ENCODE measurements at regions not wholly inside any gene's neighbourhood (a gene's known extent, or its start where the extent isn't known, plus 50 kb on each side); places are given as distances from the start of the nearest gene placed in this dataset.

DNA sequence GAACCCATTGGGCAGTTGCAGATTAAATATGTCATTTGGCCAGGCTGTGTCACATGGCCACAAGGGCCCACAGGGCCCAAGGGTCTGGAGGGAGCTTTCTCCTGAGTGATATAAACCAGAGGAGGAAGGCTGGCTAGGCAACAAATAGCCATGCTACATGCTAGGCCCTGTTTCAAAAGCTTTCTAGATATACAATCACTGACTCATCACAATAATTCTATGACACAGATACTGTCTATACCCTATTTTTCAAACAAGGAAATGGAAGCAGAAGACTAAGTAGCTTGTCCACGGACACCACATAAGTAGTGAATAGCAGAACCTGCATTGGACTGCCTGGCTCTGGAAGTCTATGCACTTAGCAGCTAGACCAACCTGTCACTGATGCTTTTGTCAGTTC, 625.4 kb downstream of the NTRK3 start:
- no peak for DNase-seq

DNA sequence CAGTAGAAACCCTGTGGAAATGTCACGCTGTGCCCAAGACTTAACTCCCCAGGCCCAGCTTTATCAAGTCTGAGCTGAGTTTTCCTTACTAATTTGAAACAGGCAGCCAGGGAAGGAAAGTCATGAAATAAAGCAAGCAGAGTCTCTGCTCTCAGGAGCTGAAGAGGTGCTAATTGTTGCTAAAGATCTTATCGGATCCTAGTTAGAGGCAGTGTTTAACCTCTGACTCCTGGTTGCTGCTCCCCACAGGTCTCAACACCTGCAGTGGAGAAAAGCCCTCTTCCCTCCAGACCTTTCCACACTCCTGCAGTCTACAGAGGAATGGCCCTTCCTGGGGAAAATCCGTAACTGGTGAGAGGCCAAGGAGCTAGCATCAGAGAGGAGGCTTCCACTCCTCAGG, 628.2 kb downstream of the NTRK3 start:
- no peak for DNase-seq

DNA sequence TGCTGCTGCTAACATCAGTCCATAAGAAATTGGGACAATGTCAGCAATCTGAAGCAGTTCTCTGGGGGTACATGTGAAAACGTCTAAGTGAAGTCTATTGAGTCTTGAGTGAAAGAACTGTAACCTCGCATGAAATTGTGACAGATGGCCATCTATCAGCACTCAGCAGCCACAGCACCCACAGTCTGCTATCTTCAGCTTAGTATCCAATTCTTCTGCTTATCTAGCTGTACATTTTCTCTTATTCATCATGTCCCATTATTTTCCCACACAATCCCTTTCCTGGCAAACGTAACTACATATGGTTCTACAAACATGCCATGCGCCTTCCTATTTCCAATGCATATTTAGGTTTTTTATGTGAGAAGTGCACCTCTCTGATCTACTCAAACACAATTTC, 629.7 kb downstream of the NTRK3 start:
- DNase-seq, result no peak

DNA sequence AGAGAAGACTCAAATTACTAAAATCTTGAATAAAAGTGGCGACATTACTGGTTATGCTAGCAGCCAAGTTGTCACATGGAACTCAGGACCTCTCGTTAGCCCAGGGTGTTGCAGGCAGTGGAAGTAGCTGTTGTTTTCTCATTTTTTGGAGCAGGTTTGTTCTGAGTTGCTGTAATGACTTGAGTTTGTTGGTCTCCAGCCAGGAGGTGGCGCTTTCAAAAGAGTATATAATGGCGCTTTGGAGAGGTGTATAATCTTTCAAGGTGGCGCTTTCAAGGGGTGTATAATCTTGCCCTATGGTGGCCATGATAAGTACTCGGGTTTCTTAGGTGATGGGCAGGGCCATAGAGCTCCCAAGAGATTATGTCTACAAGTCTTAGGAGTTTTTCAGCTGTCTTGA, 632.7 kb downstream of the NTRK3 start:
- DNase-seq, result no peak

DNA sequence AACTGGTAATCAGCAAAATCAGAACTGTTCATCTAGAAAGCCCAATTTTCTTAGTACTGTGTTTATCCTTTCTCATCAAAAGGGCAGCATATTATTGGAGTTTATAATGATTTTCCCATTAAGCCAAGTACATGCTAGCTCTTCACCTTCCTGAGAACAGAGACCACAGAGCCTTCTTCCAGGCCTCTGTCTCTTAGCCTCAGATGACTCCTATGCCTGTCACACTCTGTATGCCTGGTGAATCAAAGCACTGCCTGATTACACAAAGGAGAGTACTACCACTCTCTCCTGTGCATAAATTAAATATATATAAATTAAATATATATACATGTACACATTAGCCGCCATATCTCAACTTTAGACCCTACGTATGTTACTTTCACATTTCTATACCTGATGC, 636.1 kb downstream of the NTRK3 start:
- no peak for DNase-seq

DNA sequence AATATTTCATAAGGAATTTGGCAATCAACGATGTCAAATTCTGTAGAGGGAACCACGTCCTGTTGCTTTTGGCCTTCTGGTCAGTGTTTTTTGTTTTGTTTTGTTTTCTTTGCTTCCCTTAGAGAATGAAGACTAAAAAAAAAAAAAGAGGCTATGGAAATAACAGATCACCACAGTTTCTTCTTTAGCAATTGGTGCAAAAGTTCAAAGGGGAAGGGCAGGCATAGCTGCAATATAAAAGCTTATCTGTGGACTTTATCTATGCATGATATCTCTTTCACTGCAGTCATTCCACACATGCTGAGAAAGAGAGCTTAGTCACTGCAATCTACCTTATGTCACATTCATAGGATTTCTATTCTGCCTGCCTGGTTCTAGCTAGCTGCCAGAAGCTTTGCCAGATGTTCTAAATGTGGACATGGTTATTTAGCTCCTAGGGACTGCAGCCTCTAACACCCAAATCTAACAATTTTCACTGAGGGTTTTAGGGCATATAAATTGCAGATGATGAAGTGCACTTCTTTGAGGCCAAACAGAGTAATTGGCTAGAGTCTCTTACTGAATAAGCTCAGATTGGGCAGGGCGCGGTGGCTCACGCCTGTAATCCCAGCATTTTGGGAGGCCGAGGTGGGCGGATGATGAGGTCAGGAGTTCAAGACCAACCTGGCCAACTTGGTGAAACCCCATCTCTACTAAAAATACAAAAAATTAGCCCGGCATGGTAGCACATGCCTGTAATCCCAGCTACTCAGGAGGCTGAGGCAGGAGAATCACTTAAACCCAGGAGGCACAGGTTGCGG, 637.2 kb downstream of the NTRK3 start:
- peak; percentile 10 to 20 for DNase-seq

DNA sequence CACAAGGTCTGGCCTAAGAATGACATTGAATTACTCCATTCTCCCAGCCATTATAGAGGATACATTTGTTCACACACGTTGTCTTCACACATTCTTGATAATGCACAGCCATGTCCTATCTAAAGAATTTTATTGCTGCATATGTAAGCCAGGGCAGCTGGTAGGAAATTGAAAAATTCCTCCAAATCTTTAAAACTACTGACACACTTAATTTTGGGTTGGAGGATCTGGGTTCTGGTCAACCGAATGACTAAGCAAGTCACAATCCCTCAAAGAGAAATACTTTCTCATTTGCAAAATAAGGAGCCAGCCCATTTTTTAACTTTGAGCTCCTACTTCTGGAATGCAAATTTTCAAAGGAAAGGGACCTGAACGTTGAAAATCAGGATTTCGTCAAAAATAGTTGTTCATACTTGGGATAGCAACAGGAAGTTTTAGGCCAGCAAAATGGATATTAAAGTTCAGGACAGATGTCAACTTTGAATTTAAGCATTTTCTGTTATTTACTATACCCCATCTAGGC, 638.3 kb downstream of the NTRK3 start:
- no peak for DNase-seq

DNA sequence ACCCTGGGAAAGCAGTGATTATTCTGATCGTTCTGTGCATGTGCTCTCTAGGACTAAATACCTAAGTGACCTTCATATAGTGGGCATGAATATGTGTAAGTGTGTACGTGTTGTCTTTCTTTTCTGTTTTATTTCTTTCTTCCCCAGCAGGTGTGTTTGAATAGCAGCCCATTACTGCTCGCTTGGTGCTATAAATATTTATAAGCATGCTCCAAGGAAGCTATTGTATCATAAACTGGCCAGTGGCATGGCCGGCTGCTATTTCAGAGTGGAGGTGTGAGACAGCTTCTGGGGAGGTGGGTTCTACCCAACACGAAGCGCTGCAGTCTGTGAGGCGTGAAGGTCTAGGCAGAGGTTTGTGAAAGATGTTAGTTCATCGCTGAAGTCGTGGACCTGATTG, 641.8 kb downstream of the NTRK3 start:
- no peak for DNase-seq

DNA sequence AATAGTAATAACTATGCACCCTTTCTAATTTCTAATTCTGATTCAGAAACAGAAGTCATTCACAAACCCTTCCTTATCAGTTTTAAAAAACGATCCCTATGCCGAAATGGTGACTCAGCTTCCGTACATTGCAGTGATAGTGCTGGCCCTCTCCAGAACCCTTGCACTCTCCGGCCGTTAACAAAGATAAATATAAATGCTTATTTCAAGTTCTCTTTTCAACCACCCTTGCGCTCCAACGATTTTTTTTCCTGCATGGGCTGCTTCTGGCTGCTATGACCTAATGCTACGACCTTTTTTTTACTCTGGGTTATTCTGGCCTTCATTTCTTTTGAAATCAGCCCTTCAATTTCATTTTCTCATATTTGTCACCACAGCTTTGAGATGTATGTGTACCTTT, 646.2 kb downstream of the NTRK3 start:
- no peak for DNase-seq

DNA sequence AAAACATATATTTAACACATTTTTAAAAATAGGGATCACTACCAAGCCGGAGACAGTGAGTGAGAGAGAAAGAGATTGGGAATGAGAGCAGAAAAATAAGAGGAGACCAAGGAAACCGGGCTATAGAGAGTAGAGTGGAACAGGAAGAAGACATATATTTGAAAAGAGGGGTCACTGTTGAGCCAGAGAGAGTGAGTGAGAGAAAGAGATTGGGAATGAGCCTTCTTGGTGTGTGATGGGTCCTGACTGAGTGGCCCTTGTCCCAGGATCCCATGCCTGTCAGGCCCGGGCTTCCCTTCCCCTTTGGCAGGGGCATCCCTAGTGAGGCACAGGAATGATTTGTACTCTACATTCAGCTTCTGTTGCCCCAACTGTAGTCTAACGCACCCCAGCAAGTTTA, 646.6 kb downstream of the NTRK3 start:
- no peak for DNase-seq

DNA sequence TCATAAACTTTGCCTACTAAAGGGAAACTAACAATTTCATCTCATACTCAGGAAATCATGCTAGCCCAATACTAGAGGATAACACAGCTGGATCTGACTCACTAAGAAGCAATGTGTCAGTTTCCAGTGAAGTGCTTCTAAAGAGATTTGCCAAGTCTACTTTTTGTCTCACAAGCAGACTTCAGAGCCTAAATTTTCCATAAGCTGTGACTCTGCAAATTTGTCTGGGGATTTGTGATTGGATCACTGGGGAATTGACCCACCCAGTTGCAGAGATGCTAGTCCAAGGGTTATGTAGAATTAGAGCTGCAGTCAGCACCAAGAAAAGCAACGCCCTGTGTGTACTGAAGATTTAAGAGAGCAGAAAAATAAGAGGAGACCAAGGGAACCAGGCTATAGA, 647.1 kb downstream of the NTRK3 start:
- DNase-seq, result peak; percentile 33 to 37

DNA sequence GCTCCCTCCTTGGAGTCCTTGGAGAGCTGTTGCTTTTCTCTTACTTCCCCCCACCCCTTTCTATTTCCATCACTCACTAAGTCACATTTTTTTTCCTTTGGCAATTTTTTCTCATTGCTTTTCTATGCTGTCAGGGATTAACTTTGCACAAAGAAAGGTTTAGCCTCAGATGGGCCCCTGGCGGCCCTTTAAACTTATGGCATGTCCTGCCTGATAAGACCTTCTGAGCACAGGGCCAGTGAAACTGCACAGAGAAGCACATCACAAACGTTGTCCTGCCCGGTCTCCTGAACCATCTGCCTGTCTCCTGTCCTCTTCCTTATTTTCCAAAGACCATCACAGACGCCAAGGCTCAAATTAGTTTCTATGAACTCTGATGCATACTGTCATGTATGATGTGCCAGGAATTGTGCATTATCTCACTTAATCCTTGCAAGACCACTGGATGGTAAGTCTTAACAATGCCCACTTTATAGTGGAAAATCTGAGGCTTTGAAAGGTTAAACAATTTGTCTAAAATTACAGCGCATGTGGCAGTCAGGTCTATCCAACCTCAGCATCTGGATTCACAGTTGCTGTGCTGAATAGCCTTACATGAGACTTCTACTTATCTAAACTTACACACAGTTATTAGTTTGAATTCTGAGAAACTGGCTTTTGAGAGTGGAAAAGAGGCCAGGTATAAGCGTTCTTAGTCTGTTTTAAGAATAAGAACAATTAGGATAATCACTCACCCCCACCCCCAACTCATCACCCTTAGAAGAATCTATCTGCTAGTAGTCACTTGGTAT, 648.1 kb downstream of the NTRK3 start:
- DNase-seq, result no peak

DNA sequence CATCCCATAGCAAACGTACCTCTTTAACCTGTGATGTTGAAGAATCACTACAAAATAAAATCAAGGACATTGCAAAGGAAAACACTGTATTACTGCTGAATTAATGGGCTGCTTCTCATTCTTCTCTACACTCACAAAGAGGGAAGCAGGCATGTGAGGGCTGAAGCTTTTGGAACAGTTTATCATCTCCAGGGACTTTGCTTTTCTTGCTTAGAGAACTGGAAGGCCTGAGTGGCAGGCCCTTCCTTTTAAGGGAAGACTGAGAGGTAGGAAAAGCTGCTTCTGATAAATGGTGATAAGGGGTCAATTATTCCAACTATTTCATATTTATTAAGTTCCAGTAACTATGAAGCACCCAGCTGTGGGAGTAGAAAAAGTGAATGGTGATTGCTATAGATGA, 649.6 kb downstream of the NTRK3 start:
- no peak for DNase-seq

DNA sequence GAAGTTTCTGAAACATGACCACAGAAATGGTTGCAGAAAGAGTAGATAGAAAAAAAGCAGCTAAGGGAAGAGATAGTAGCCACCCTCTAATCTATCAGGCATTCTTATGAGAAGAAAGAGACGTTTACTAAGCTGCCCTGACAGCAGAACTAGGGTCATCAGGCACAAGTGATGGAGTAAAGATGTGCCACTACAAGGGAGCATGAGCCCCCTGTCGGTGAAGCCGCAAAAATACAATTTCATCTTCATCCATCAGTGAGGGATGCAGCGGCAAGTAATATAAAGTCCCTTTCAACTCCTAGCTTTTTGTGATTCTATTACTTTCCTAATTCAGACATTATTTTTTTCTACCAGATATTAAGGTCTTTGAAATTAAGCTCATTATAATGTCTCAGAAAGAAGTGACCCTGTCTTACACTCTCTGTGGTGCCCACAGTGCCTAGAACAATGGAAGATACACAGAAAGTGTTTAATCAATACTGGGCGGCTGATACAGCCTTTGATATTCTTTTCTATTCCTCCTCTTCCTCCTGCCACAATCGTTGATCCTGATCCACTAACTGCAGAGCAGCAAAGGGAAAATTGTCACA, 651.6 kb downstream of the NTRK3 start:
- DNase-seq, result no peak

DNA sequence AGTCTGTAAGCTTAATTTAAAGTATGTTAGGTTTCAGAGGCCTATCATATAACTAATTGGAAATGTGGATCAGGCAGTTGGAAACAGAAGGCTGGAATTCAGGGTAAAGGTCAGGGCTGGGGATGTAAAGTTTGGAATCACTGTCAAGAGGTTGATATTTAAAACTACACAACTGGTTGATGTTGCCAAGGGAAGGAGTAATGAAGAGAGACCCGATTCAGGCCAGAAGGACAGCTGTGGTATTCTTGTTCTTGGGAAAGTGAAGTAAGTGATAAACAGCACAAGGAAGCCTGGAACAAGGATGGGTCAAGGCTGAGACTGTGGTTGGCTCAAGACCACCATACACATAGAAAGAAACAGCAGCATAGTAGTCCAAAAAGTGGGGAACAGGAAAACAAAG, 654.2 kb downstream of the NTRK3 start:
- peak; percentile 26 to 28 for DNase-seq

DNA sequence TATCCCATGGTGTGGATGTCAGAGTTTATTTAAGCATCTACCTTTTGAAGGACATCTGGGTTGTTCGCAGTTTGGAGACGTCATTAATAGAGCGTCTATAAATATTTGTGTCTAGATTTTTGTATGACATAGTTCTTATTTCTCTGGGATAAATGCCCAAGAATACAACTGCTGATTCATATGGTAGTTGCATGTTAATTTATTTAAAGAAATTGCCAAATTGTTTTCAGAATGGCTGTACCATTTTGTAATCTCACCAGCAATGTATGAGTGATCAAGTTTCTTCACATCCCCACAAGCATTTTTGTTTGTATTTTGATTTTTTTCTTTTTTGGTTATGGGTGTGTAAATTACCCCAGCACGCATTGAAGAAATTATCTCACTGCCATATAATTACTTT, 656.9 kb downstream of the NTRK3 start:
- DNase-seq, result no peak

DNA sequence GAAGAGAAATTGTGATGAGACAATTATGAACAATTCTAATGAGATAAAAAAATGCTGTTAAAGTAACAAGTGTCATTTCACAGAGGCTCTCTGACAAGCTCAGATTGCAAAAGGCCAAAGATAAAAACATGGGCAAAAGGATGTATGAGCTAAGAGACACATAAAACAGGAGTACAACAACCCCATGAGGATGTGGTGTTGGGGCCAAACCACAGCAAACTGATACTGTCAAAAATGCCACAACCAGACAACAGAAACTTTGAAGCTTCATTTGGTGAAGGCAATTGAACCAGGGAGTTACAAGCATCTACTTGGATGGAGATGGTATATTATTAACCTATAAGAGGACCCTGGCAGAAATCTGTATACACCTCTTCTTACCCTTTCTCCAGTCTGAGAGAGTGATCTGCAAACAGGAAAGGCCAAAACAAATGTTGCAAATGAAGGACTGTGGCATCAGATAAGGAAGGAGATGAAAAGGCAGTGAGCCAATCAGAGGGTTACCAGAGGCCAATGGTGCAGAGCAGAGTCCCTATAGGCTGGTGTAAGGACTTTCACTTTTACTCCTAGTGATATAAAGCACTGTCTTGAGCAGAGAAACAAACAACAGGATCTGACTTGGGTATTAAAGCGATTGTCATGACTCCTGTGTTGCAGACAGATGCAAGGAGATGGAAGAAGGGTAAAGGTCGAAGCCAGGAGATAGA, 659.0 kb downstream of the NTRK3 start:
- DNase-seq, result no peak

DNA sequence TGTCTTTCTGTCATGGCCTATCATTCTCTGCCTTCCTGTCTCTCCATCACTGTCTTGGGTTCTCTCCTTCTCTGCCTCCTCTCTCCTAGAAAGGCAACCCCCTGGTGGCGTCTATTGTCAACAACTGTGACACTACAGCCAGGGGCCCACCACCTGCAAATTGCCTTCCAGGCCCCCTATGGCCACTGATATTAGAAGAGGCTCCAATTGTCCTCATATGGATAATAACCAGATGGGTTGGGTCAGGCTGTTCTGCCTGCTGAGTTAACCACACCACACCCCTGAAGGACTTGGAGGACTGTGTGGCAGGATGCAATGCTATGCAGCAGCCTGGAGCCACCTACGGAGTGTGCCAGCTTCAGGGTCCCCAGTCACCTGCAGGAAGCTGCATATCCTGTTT, 665.0 kb downstream of the NTRK3 start:
- no peak for DNase-seq

DNA sequence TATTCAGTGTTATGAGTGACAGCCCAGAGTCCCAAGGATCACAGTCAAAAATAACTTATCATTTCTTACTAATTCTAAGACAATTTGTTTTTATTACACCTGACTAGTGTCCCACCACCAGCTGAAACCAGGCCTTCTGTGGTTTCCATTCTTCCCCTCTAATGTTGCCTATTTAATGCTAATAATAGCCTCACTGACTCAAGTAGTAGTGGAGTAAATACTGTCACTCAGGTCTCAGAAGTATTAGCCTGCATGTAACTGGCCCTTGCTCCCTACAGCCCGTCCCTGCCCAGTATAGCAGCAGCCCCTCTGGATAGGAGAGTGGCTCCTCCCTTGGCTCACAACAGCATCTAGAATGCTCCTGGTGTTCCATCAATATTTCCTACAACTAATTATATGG, 665.5 kb downstream of the NTRK3 start:
- DNase-seq, result no peak

DNA sequence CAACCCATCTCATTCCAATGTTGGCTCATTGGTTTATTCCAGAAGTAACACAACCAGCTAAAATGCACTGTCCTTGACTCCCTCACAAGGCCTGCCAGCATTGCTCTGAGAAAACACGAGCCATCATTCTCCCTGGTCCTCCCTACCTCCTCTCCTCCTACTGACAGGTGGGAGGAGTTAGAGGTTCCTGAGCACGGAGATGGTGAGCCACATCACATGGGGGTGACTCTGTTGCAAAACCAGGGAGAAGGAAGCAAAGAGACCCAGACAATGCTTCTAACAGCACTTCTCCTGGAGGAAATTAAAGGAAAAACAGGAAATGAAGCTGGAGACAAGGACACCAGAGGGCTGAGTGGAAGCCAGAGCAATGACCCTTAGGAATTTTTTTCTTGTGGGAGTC, 667.4 kb downstream of the NTRK3 start:
- no peak for DNase-seq

DNA sequence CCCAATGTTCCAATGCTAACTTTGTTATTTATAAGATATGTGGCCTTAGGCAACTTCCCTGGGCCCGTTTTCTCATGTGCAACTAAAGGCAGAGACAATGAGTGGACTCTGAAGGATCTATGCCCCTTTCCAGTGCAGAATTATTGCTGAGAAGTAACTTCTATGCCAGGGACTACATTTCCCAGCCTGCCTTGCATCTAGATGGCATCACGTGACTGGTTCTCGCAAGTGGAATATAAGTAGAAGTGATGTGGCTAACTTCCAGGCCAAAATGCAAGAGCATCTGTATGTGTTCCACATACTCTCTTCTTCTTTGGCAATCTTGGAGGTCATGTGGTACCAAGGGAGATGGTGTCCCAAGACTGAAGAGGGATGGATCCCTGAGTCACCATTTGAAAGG, 674.4 kb downstream of the NTRK3 start:
- no peak for DNase-seq

DNA sequence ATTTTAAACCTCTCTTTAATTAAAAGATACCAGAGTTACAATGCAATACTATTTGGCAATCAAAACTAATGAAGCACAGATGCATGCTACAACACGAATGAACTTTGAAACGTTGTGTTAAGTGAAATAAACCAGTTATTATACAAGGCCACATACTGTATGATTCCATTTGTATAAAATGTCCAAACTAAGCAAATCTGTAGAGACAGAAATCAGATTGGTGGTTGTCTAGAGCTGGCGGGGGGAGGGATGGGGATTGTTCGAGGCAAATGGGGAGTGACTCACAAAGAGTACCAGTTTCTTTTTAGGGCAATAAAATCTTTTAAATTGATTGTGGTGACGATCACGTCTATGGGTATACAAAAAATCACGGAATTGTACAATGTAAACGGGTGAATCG, 677.0 kb downstream of the NTRK3 start:
- DNase-seq, result no peak
